HG03159 (cell line): ENCODE measurements at regions not wholly inside any gene's neighbourhood (a gene's known extent, or its start where the extent isn't known, plus 50 kb on each side); places are given as distances from the start of the nearest gene placed in this dataset.
"Not testable (repeated sequence)": the region's sequence is repeated elsewhere in the genome, so short reads cannot be mapped to it uniquely, and the experiment has no call there.

Experiments used
- ATAC-seq: cut with Tn5 transposase; IDR thresholded peaks from one replicate; pipeline ENCODE4 v1.9.1; 2021; ENCODE audit warnings: mild to moderate bottlenecking, moderate library complexity; ENCODE audit not compliant: unreplicated experiment

DNA sequence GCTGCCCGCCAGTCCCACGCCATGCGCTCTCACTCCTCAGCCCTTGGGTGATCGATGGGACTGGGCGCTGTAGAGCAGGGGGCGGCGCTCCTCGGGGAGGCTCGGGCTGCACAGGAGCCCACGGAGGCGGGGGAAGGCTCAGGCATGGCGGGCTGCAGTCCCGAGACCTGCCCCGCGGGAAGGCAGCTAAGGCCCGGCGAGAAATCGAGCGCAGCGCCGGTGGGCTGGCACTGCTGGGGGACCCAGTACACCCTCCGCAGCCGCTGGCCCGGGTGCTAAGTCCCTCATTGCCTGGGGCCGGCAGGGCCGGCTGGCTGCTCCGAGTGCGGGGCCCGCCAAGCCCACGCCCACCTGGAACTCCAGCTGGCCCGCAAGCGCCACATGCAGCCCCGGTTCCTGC is 102.2 kb upstream of the PDE10A start:
- ATAC-seq: not testable (repeated sequence)

DNA sequence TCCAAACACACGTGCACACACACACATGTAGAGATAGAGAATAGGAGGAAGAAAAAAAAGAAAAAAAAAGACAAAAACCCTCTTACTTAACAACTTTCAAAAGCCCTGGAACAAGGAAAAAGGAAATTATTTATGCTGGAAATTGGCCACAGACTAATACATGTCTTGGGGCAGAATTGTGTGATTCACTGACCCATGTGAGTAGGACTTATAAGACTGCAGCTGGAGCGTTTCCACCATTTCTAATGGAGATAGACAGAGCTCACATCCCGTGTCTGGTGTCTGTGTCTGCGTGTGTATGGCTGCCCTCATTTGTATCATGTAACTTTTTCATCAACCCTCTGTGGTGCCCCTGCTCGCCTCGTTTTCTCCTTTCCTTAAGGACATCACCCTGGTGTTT is 99.8 kb upstream of the PDE10A start:
- ATAC-seq: no peak

GRCh38 chr6:165762125-165762524 is 99.1 kb upstream of the PDE10A start:
- ATAC-seq: no peak

DNA sequence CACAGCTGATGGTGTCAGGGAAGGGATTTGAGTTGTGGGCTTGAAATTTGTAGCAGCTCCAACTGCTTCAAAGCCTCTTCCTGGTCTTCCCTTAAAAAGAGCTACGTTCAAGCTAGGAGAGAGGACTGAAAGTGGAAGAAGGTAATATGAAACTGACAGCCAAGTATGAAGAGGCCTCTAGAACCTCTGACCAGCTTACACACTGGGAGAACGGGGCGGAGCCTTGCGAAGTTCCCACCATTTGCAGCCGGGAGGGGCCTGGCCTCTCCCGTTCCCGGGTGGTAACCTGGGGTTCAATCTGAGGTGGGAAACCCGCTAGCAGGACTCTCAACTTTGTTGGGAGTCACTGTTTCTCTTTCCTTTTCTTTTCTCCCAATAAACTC is 97.8 kb upstream of the PDE10A start:
- no peak for ATAC-seq

GRCh38 chr6:165760126-165760802 is 97.2 kb upstream of the PDE10A start:
- ATAC-seq: no peak

DNA sequence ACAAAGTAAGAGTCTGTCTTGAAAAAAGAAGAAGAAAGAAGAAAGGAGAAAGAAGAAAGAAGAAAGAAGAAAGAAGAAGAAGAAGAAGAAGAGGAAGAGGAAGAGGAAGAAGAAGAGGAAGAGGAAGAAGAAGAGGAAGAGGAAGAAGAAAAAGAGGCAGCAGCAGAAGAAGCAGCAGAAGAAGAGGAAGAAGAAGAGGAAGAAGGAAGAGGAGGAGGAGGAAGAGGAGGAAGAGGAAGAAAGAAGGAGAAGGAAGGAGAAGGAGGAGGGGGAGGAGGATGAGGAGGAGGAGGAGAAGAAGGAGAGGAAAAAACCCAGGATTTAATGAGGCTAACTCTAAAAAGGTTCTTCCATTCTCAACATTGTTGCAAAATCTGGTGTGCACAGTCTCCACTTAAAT is 95.4 kb upstream of the PDE10A start:
- no peak for ATAC-seq

- no peak for ATAC-seq
These were observed 92.5 kb upstream of the PDE10A start for GRCh38 chr6:165755583-165755982.

DNA sequence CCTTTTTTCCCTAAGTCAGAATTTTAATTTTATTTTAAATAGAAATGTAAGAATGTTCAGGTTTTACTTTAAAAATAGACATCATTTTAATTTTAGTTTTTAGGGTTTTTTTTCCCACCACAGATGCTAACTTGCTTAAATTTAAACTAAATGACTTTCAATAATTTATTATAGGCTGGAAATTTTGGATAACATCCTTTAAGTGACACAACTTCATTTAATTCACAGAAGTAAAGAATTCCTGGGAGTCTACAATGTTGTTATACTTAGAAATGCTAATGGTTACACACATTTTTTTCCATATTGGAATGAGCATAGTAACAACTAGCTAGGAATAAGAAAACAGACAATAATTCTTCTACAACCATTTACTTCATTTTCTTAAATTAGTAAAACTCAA is 90.5 kb upstream of the PDE10A start:
- no peak for ATAC-seq

GRCh38 chr6:165752451-165752850 is 89.4 kb upstream of the PDE10A start:
- no peak for ATAC-seq

DNA sequence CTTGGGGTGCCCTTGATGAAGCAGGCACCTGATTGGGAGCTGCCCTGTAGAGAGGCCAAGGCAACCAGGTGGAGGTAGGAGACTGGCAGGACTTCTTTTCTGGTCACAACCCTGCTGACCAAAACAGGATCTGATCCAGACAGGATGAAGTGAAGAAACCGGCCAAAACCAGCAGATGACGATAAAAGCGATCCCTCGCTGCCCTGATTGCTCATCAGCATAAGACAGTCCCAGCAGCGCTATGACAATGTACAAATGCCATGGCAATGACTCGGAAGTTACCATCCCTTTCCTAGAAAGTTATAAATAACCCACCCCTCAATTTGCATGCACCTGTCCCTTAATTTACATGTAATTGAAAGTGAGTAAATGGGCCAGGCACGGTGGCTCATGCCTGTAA is 88.4 kb upstream of the PDE10A start:
- ATAC-seq: no peak

DNA sequence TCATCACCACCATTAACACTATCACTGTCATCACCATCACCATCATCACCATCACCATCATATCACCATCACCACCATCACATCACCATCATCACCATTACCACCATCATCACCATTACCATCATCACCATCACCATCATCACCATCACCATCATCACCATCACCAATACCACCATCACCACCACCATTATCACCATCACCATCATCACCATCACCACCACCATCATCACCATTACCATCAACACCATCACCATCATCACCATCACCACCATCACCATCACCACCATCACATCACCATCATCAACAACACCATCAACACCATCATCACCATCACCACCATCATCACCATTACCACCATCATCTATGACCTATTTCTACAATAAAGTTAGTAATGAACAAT is 86.1 kb upstream of the PDE10A start:
- ATAC-seq: no peak

DNA sequence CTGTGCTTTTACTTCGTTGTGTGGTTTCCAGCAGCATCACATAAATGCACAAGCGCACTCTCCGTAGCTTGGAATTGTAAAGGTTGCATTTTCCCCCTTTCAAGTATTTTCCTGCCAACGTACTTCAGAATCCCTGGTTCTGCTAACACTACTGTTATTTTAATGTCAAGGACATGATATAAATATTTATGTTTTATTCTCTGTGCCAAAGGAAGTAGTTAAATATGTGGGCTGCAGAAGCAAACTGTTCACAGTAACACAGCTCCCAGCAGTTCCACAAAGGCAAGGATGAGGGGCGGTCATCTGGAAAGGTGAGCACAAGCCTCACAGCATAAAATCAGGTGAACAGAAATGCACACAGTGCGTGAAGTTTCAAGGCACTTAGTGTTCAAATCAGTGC is 85.3 kb upstream of the PDE10A start:
- ATAC-seq: no peak

DNA sequence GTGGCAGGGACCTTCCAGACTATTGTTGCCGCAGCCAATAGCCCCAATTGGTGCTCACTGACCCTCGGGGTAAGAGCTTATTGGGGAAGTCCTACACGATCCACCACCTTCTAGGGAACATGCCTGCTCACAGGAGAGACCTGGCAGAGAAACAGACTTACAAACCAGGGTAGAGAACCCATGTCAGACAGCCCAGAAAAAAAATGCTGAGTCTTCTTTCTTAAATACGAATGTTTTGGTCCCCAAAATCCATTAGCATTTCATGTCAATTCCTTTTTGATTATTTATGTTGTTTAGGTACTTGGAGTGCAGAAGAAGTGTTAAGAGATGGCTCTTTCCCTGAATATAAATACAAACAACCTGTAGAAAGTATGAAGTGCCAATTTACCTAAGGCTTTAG is 84.9 kb upstream of the PDE10A start:
- no peak for ATAC-seq

DNA sequence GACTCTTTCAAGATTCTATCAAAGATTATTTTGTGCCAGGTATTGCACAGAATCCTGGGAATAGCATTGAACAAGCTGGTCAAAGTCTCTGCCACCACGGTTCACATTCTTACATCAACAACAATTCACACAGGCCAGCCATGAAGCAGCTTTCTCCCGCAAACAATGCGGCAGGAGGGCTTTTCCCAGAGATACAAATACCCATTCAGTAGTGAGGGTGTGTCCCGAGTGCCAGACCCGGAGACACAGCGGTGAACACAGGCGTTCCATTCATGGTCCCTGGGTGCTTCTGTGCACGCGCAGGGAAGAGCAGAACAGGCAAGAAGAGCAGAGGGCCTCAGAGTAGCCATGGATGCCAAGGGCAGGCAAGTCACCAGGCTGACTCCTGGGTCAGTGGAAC is 83.3 kb upstream of the PDE10A start:
- no peak for ATAC-seq

DNA sequence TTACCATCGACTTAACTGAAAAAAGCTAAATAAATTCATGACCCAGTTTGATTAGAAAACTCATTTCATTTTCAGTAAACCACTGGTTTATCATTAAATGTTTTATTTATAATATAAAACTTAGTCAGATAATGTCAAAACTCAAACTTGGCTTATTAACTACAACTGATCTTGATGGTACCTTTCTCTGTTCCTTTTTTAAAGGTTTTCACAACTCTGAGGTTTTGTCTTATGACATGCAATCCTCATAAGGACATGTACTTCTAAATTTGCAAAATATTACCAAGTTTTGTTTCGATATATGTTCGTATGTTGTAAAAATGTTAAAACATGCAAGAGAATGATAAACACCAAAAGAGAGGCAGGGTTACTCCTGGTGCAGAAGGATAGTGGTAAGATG is 82.5 kb upstream of the PDE10A start:
- no peak for ATAC-seq

DNA sequence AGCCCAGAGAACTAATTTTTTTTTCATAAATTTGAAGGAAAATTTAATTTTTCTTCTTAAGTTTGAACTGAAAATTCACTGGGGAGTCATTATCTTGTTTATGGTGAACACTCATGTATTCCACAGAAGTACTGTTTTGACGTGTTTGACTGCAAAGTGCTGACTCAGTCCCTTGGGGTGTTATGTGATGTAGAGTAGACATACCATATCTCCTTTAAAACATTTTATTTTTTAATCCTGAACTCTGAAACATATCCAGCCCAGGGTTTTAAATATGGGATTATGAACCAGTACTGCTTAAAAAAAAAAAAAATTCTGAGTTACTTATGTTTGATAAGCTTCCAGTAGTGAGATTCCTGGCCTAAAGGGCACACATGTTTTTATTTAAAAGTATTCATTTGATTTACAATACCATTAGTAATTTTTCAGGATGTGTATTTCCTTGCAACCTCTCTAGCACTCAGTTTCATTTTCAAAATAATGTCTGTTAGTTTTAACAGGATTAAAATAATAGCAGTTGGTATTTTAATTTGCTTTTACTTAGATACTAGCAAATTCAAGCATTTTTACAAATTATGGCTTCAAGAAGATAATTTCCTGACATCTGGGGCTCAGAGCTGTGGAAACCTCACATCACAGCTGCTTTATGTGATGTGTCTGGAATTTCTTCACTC is 81.7 kb upstream of the PDE10A start:
- ATAC-seq: no peak

DNA sequence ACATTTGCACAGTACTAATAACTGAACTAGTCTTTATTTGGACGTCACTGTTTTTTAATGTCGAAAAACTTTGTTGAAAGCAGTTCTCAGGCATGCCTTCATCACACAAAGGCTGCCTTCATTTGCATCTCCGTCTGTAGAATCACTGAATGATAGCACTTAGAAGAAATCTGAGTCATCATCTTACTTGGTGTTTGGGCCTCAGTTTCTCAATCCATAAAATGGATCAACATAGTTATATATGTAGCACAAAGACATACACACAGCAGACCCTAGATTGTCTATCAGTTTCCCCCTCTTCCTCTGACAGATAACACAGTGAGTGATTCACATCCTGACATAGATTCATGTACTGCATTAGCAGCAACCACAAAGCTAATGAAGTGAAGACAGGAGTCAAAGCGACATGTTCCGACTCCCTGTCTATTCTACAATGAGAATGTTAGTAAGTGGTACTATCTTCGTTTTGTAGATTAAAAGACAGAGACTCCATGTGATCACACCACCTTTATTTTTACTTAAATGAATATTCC is 80.4 kb upstream of the PDE10A start:
- no peak for ATAC-seq

DNA sequence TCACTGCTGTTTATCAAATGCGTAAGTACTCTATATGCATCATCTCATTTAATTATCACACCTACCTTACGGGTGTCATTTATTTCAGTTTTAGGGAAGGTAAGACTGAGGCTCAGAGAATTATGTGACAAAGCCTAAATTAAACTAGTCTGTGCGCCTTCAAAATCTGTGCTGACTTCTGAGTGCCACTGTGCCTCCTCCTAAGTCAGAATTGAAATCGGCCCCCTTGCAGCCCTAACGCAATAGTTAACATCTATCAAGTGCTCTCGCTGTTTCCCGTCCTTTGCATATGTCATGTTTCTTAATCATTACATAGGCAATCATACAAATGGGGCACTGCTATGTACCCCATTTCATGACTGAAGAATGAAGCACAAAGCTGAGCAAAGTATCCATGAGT is 79.0 kb upstream of the PDE10A start:
- no peak for ATAC-seq

- ATAC-seq: no peak
These were observed 74.4 kb upstream of the PDE10A start for GRCh38 chr6:165737396-165737795.

- ATAC-seq: no peak
These were observed 72.0 kb upstream of the PDE10A start for GRCh38 chr6:165735065-165735464.

DNA sequence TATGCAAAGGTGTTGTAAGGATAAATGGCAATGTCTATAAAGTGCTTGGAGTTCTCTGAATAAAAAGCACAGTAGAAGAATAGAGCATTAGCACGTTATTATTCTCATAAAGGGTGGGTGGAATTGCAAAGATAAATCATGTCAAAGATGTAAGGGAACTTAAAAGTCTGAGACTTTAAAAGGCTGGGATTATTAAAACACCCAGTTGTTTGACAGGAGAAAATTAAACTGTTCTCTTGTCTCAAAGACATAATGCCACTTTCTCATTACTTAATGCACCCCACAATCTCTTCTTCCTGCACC is 70.4 kb upstream of the PDE10A start:
- ATAC-seq: no peak

GRCh38 chr6:165732696-165733488 is 69.9 kb upstream of the PDE10A start:
- no peak for ATAC-seq
